Endodermal cell (in vitro differentiated cells): ENCODE measurements at regions not wholly inside any gene's neighbourhood (a gene's known extent, or its start where the extent isn't known, plus 50 kb on each side); places are given as distances from the start of the nearest gene placed in this dataset.

ENCODE experiments used
- DNase-seq: peaks from one replicate; pipeline ENCODE4 v3.0.0-alpha.2; 2017
- H3K27ac ChIP-seq: 2 replicates; pipeline ENCODE4 v1.5.1; 2013; ENCODE audit warnings: mild to moderate bottlenecking, low read depth, low read length, moderate library complexity
- H3K27me3 ChIP-seq: 2 replicates; pipeline ENCODE4 v1.6.1; 2013; ENCODE audit warnings: mild to moderate bottlenecking, low read length, moderate library complexity; ENCODE audit not compliant: insufficient read depth, control insufficient read depth, poor library complexity, severe bottlenecking
- H3K36me3 ChIP-seq: 2 replicates; pipeline ENCODE4 v1.7.0; 2013; ENCODE audit warnings: mild to moderate bottlenecking, low read length, moderate library complexity; ENCODE audit not compliant: control insufficient read depth, insufficient read depth
- H3K4me1 ChIP-seq: one replicate; pipeline ENCODE4 v1.7.0; 2013; ENCODE audit warnings: low read length; ENCODE audit not compliant: control insufficient read depth, insufficient read depth
- H3K4me3 ChIP-seq: 2 replicates; pipeline ENCODE4 v1.5.1; 2013; ENCODE audit warnings: mild to moderate bottlenecking, low read length, moderate library complexity
- H3K9ac ChIP-seq: 2 replicates; pipeline ENCODE4 v1.6.1; 2013; ENCODE audit warnings: mild to moderate bottlenecking, low read length, moderate library complexity; ENCODE audit not compliant: poor library complexity, severe bottlenecking; ENCODE audit errors: extremely low read depth
- H3K9me3 ChIP-seq: 2 replicates; pipeline ENCODE4 v1.6.1; 2013; ENCODE audit warnings: mild to moderate bottlenecking, low read length, moderate library complexity; ENCODE audit not compliant: control insufficient read depth
- H3K27ac Mint-ChIP-seq: 2 replicates; pipeline ENCODE4 v1.8.0; 2020; ENCODE audit warnings: mixed read lengths
- H3K27me3 Mint-ChIP-seq: 2 replicates; pipeline ENCODE4 v1.8.0; 2021; ENCODE audit warnings: mild to moderate bottlenecking, mixed read lengths; ENCODE audit not compliant: insufficient read depth
- H3K36me3 Mint-ChIP-seq: 2 replicates; pipeline ENCODE4 v1.8.0; 2020; ENCODE audit warnings: low read depth, mixed read lengths
- H3K4me1 Mint-ChIP-seq: 2 replicates; pipeline ENCODE4 v1.8.0; 2020; ENCODE audit warnings: mixed read lengths
- H3K4me3 Mint-ChIP-seq: 2 replicates; pipeline ENCODE4 v1.8.0; 2020; ENCODE audit warnings: mild to moderate bottlenecking, moderate library complexity, mixed read lengths
- H3K9me3 Mint-ChIP-seq: 2 replicates; pipeline ENCODE4 v1.8.0; 2020; ENCODE audit warnings: mild to moderate bottlenecking, mixed read lengths
- WGBS, 2 experiments: methylation state at CpG; one replicate each; pipeline versions ENCODE4 v1.1.5 to v1.1.7; 2013; ENCODE audit warnings: missing lambda C conversion rate in 2 of 2, mixed read lengths in 1 of 2; ENCODE audit not compliant: insufficient coverage in 1 of 2, insufficient read length in 1 of 2; 5-methylcytosine and 5-hydroxymethylcytosine counted together
- TF ChIP-seq, protein P1 (sequence below): fragments of 200-600 bp; sonication (generic); conservative IDR thresholded peaks from 2 replicates; pipeline ENCODE4 v1.5.0; 2021; ENCODE audit warnings: antibody characterized with exemption, mild to moderate bottlenecking

DNA sequence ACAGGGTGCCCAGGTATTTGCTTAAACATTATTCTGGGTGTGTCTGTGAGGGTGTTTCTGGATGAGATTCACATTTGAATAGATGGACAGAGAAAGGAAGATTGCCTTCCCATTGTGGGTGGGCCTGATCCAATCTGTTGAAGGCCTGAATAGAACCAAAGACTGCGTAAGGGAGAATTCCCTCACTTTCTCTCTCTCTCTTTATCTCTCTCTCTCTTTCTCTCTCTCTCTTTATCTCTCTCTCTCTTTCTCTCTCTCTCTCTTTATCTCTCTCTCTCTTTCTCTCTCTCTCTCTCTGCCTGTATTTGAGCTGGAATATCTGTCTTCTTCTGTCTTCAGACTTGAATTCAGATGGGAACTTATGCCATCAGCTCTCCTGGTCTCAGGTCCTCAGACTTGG, 148.4 kb downstream of the FAM124B start:
- no peak overlapping the region for H3K27ac Mint-ChIP-seq
- Histone ChIP-seq H3K9me3 (no peaks in the 10 kb centered on the region), H3K27me3 (no peaks in the 10 kb centered on the region), H3K4me3 (no peak overlapping the region), H3K4me1 (peaks cover 8% of the 10 kb centered on the region), H3K27ac (no peak overlapping the region), H3K9ac (no peak overlapping the region), H3K36me3 (no peaks in the 10 kb centered on the region)
- DNase-seq = no peak
- WGBS, 2 experiments = 96 to 100% methylated on average over 1 of the region's 1 CpG
- no peak overlapping the region for H3K4me3 Mint-ChIP-seq
- H3K9me3 Mint-ChIP-seq = no peaks in the 10 kb centered on the region
- peaks cover 7% of the 10 kb centered on the region for H3K4me1 Mint-ChIP-seq
- H3K36me3 Mint-ChIP-seq = no peaks in the 10 kb centered on the region
- no peaks in the 10 kb centered on the region for H3K27me3 Mint-ChIP-seq
- TF ChIP-seq, protein P1, sequence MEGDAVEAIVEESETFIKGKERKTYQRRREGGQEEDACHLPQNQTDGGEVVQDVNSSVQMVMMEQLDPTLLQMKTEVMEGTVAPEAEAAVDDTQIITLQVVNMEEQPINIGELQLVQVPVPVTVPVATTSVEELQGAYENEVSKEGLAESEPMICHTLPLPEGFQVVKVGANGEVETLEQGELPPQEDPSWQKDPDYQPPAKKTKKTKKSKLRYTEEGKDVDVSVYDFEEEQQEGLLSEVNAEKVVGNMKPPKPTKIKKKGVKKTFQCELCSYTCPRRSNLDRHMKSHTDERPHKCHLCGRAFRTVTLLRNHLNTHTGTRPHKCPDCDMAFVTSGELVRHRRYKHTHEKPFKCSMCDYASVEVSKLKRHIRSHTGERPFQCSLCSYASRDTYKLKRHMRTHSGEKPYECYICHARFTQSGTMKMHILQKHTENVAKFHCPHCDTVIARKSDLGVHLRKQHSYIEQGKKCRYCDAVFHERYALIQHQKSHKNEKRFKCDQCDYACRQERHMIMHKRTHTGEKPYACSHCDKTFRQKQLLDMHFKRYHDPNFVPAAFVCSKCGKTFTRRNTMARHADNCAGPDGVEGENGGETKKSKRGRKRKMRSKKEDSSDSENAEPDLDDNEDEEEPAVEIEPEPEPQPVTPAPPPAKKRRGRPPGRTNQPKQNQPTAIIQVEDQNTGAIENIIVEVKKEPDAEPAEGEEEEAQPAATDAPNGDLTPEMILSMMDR = no peak

DNA sequence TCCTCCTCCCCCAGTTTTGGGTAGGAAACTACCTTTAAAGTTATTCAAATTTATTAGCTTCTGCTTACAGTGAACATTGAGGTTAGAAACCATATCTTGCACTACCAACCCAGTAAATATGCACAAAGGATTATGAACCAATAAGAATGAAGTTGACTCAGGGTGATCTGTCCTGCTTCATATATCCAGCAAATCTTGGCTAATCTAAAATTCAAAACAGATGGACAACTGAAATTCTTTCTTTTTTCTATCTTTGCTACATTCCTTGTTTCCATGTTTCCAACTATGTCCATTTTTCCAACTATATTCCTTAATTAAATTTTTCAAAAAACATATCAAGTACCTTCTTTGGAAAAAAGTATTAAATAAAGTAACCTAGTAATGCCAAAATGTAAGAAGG, 149.3 kb downstream of the FAM124B start:
- no peak for DNase-seq
- no peak overlapping the region for H3K27ac ChIP-seq
- no peaks in the 10 kb centered on the region for H3K27me3 ChIP-seq
- H3K27me3 Mint-ChIP-seq = no peaks in the 10 kb centered on the region
- H3K4me3 ChIP-seq = no peak overlapping the region
- H3K4me1 Mint-ChIP-seq = peaks cover 4% of the 10 kb centered on the region
- no peaks in the 10 kb centered on the region for H3K9me3 ChIP-seq
- H3K4me3 Mint-ChIP-seq = no peak overlapping the region
- no peak overlapping the region for H3K9ac ChIP-seq
- no peaks in the 10 kb centered on the region for H3K36me3 ChIP-seq
- H3K9me3 Mint-ChIP-seq = no peaks in the 10 kb centered on the region
- H3K36me3 Mint-ChIP-seq = no peaks in the 10 kb centered on the region
- TF ChIP-seq, protein P1 = no peak
- H3K27ac Mint-ChIP-seq = no peak overlapping the region
- peaks cover under 1% of the 10 kb centered on the region for H3K4me1 ChIP-seq

- no peaks in the 10 kb centered on the region for H3K9me3 Mint-ChIP-seq
- WGBS, 2 experiments = 93% methylated on average over 1 of the region's 1 CpG; no CpG with 5 or more reads in 1 of the 2 experiments
- Histone ChIP-seq H3K4me3 (no peak overlapping the region), H3K27ac (no peak overlapping the region), H3K4me1 (no peaks in the 10 kb centered on the region), H3K9ac (no peak overlapping the region), H3K27me3 (no peaks in the 10 kb centered on the region), H3K36me3 (no peaks in the 10 kb centered on the region), H3K9me3 (no peaks in the 10 kb centered on the region)
- TF ChIP-seq, protein P1 = no peak
- H3K4me1 Mint-ChIP-seq = no peaks in the 10 kb centered on the region
- H3K4me3 Mint-ChIP-seq = no peak overlapping the region
- H3K36me3 Mint-ChIP-seq = no peaks in the 10 kb centered on the region
- no peak overlapping the region for H3K27ac Mint-ChIP-seq
- H3K27me3 Mint-ChIP-seq = no peaks in the 10 kb centered on the region
- no peak for DNase-seq
Measured at GRCh38 chr2:224248944-224249371, 152.9 kb downstream of the FAM124B start.
